ENCODE measurements at regions not wholly inside any gene's neighbourhood (a gene's known extent, or its start where the extent isn't known, plus 50 kb on each side); places are given as distances from the start of the nearest gene placed in this dataset.

DNA sequence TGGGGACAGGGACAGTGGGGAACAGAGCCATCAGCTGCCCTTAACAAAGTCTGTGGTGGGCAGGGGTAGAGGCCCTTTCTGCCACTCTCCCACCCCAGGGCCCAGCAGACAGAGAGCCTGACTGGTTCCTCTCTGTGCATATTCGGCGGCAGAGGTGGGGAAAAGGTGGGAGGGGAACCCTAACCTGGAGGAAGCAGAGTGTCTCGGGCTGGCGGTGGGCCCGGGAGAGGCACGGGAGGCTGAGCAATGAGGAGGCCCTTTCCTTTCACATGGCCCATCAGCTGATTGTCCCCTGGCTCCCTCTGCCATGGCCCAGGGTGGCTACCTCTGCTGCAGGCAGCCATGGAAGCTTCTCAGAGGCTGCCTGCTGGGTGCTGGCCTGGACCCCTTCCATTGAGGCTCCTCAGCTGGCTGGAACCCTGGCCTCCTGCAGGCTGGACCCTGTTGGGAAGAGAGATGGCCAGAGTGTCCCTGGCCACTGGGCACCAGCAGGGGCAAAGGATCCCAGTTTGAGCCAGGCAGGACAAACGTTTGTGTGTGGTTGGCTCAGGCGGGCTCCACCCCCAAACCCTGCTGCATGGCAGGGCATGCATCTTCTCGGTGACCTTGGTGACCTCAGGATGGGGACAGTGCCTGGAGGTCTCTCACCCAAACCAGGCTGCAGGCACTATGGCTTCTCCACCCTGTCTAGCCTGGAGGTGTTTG, 202.8 kb upstream of the ZNF536 start:
- no CpG with 5 or more reads among the region's 9 CpGs for WGBS, 2 donors (ENCODE audit: low coverage in 1 of 2)
- TF ChIP-seq CTCF (IDR thresholded peaks at IDR 0.05) (no peak), EP300 (IDR thresholded peaks at IDR 0.05) (no peak), POLR2AphosphoS5 (IDR thresholded peaks at IDR 0.05) (no peak), POLR2A (IDR thresholded peaks at IDR 0.05) (no peak)
- no peak for ATAC-seq
- Histone ChIP-seq H3K27me3 (peaks cover 16% of the 10 kb centered on the region), H3K9me3 (no peaks in the 10 kb centered on the region), H3K4me1 (no peaks in the 10 kb centered on the region), H3K4me3 (no peak overlapping the region), H3K36me3 (no peaks in the 10 kb centered on the region), H3K27ac (no peak overlapping the region)

DNA sequence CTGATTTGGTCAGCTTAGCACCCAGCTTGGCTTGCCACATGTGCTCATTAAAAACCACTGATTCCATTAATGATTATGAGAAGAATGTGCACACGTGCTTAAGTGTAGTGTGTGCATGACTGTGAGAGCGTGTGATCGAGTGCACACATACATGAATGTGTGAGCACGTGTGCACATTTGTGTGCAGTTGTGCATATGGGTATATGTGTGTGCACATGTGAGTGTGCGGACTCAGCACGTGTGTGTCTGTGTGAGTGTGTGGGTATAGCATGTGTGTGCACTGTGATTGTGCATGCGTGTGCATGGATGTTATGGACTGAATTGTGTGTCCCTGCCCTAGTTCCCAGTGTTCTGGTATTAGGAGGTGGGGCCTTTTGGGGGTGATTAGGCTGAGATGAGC, 202.1 kb upstream of the ZNF536 start:
- no peak for ATAC-seq
- H3K4me1 ChIP-seq: no peaks in the 10 kb centered on the region
- H3K9me3 ChIP-seq: no peaks in the 10 kb centered on the region
- 94 to 100% methylated on average over 4 to 6 of the region's 7 CpGs for WGBS, 2 donors (ENCODE audit: low coverage in 1 of 2)
- TF ChIP-seq POLR2AphosphoS5 (IDR thresholded peaks at IDR 0.05): no peak
- no peak for TF ChIP-seq CTCF (IDR thresholded peaks at IDR 0.05)
- no peak for TF ChIP-seq EP300 (IDR thresholded peaks at IDR 0.05)
- no peak for TF ChIP-seq POLR2A (IDR thresholded peaks at IDR 0.05)
- no peaks in the 10 kb centered on the region for H3K36me3 ChIP-seq
- peaks cover 16% of the 10 kb centered on the region for H3K27me3 ChIP-seq
- H3K4me3 ChIP-seq: no peak overlapping the region
- no peak overlapping the region for H3K27ac ChIP-seq

GRCh38 chr19:30170495-30171137, 201.6 kb upstream of the ZNF536 start:
- WGBS, 2 donors (ENCODE audit: low coverage in 1 of 2): 90 to 91% methylated on average over 4 to 7 of the region's 8 CpGs
- TF ChIP-seq CTCF (IDR thresholded peaks at IDR 0.05): no peak
- no peak for TF ChIP-seq EP300 (IDR thresholded peaks at IDR 0.05)
- TF ChIP-seq POLR2A (IDR thresholded peaks at IDR 0.05): no peak
- TF ChIP-seq POLR2AphosphoS5 (IDR thresholded peaks at IDR 0.05): no peak
- no peak overlapping the region for H3K27ac ChIP-seq
- no peaks in the 10 kb centered on the region for H3K9me3 ChIP-seq
- no peak overlapping the region for H3K4me3 ChIP-seq
- ATAC-seq: no peak
- peaks cover 16% of the 10 kb centered on the region for H3K27me3 ChIP-seq
- no peaks in the 10 kb centered on the region for H3K36me3 ChIP-seq
- no peaks in the 10 kb centered on the region for H3K4me1 ChIP-seq

- WGBS, 2 donors (ENCODE audit: low coverage in 1 of 2): 87 to 95% methylated on average over 3 of the region's 3 CpGs
- Histone ChIP-seq H3K9me3 (no peaks in the 10 kb centered on the region), H3K4me1 (no peaks in the 10 kb centered on the region), H3K27ac (no peak overlapping the region), H3K4me3 (no peak overlapping the region), H3K36me3 (no peaks in the 10 kb centered on the region), H3K27me3 (peaks cover 16% of the 10 kb centered on the region)
- no peak for ATAC-seq
- TF ChIP-seq EP300 (IDR thresholded peaks at IDR 0.05): no peak
- TF ChIP-seq POLR2AphosphoS5 (IDR thresholded peaks at IDR 0.05): no peak
- TF ChIP-seq CTCF (IDR thresholded peaks at IDR 0.05): no peak
- no peak for TF ChIP-seq POLR2A (IDR thresholded peaks at IDR 0.05)
Measured at GRCh38 chr19:30171138-30171635, 201.0 kb upstream of the ZNF536 start.

Measured in gastroesophageal sphincter (tissue), 4 donors.